MCF 10A (cell line): ENCODE measurements at regions not wholly inside any gene's neighbourhood (a gene's known extent, or its start where the extent isn't known, plus 50 kb on each side); places are given as distances from the start of the nearest gene placed in this dataset.

Experiments
- BruUV-seq: library from RNA; stranded (reverse); fragments of 400-500 nt; replicated peaks from 2 replicates; lab custom pipeline; 2021; lab: Mats Ljungman, UMichigan
- CTCF ChIA-PET: fragments of 300-600 bp; sonication (Branson Sonifier 250); formaldehyde crosslinking; extraction: SDS; loops from one replicate; lab custom pipeline; 2021; ENCODE audit warnings: antibody characterized with exemption, inconsistent platforms; lab: Yijun Ruan, JAX
- POLR2A ChIA-PET: fragments of 300-600, 350-650 bp; sonication (Branson Sonifier 250); formaldehyde crosslinking; extraction: SDS; loops from one replicate; lab custom pipeline; 2020; ENCODE audit warnings: antibody characterized with exemption, inconsistent platforms; lab: Yijun Ruan, JAX
- DNase-seq: peaks from one replicate; pipeline ENCODE4 v3.0.0-alpha.2; 2018; ENCODE audit not compliant: unreplicated experiment
- H3K27ac Mint-ChIP-seq: one replicate; pipeline ENCODE4 v1.8.0; 2022; ENCODE audit warnings: mild to moderate bottlenecking, low read depth, mixed read lengths; ENCODE audit not compliant: unreplicated experiment
- H3K27me3 Mint-ChIP-seq: one replicate; pipeline ENCODE4 v1.8.0; 2022; ENCODE audit warnings: mixed read lengths; ENCODE audit not compliant: insufficient read depth, unreplicated experiment
- H3K36me3 Mint-ChIP-seq: one replicate; pipeline ENCODE4 v1.8.0; 2022; ENCODE audit warnings: mild to moderate bottlenecking, moderate library complexity, mixed read lengths; ENCODE audit not compliant: insufficient read depth, unreplicated experiment
- H3K4me1 Mint-ChIP-seq: one replicate; pipeline ENCODE4 v1.8.0; 2022; ENCODE audit warnings: mixed read lengths; ENCODE audit not compliant: insufficient read depth, unreplicated experiment
- H3K4me3 Mint-ChIP-seq: one replicate; pipeline ENCODE4 v1.8.0; 2022; ENCODE audit warnings: mild to moderate bottlenecking, moderate library complexity, mixed read lengths; ENCODE audit not compliant: unreplicated experiment
- H3K9me3 Mint-ChIP-seq: one replicate; pipeline ENCODE4 v1.8.0; 2022; ENCODE audit warnings: mixed read lengths; ENCODE audit not compliant: unreplicated experiment
- CTCF ChIP-seq: fragments of 200-600 bp; IDR thresholded peaks from one replicate; pipeline ENCODE4 v1.8.0; 2022; ENCODE audit warnings: antibody characterized with exemption, mild to moderate bottlenecking; ENCODE audit not compliant: unreplicated experiment
- intact Hi-C: fragments of 100-400 bp; cut with micrococcal nuclease; formaldehyde crosslinking; loops from 2 replicates; pipeline ENCODE4 v1.14.1; 2022

GRCh38 chr13:48838193-48838973, 137.3 kb upstream of the FNDC3A start:
- H3K36me3 Mint-ChIP-seq, result no peaks in the 10 kb centered on the region
- peaks cover 9% of the 10 kb centered on the region for H3K4me1 Mint-ChIP-seq
- ChIA-PET CTCF (no interaction called here), POLR2A (no interaction called here)
- H3K27me3 Mint-ChIP-seq, result no peaks in the 10 kb centered on the region
- intact Hi-C loops, result no loop called here
- DNase-seq, result peak; percentile 28
- H3K27ac Mint-ChIP-seq, result no peak overlapping the region
- no peak overlapping the region for H3K4me3 Mint-ChIP-seq
- TF ChIP-seq CTCF, result no peak
- BruUV-seq, result no TSS peak
- H3K9me3 Mint-ChIP-seq, result no peaks in the 10 kb centered on the region

- no peak for DNase-seq
- Mint-ChIP-seq H3K4me1 (peaks cover 9% of the 10 kb centered on the region), H3K27ac (no peak overlapping the region), H3K36me3 (no peaks in the 10 kb centered on the region), H3K27me3 (no peaks in the 10 kb centered on the region), H3K4me3 (no peak overlapping the region), H3K9me3 (no peaks in the 10 kb centered on the region)
- intact Hi-C loops, result no loop called here
- CTCF ChIA-PET, result no interaction called here
- POLR2A ChIA-PET, result interaction anchor here (0.6 kb wide), 1 partner anchor 1503 kb away, joined by 3 read pairs; no protein-coding TSS in a partner anchor
- TF ChIP-seq CTCF, result no peak
- BruUV-seq, result no TSS peak
Measured at GRCh38 chr13:48839171-48839570, 136.5 kb upstream of the FNDC3A start.

GRCh38 chr13:48840366-48840765, 135.3 kb upstream of the FNDC3A start:
- CTCF ChIA-PET, result interaction anchor here (0.6 to 0.7 kb wide), 2 partner anchors 12 to 901 kb away, joined by 3 read pairs; no protein-coding TSS in a partner anchor
- TF ChIP-seq CTCF, result no peak
- H3K4me3 Mint-ChIP-seq, result no peak overlapping the region

GRCh38 chr13:48842316-48842715, 133.4 kb upstream of the FNDC3A start:
- ChIA-PET POLR2A (interaction anchor here (0.7 to 1.2 kb wide), 2 partner anchors 10 to 20 kb away, joined by 3 to 5 read pairs; no protein-coding TSS in a partner anchor), CTCF (interaction anchor here (0.6 to 1.2 kb wide), 4 partner anchors 19 to 458 kb away, joined by 3 to 5 read pairs (median 4); no protein-coding TSS in a partner anchor)
- no peaks in the 10 kb centered on the region for H3K36me3 Mint-ChIP-seq
- no peak overlapping the region for H3K27ac Mint-ChIP-seq
- no peak for TF ChIP-seq CTCF
- H3K27me3 Mint-ChIP-seq, result no peaks in the 10 kb centered on the region
- peaks cover 9% of the 10 kb centered on the region for H3K4me1 Mint-ChIP-seq
- no TSS peak for BruUV-seq
- DNase-seq, result no peak
- intact Hi-C loops, result no loop called here
- H3K9me3 Mint-ChIP-seq, result no peaks in the 10 kb centered on the region
- H3K4me3 Mint-ChIP-seq, result no peak overlapping the region

More at GRCh38 chr13:48840366-48840765, 135.3 kb upstream of the FNDC3A start:
- Mint-ChIP-seq H3K9me3 (no peaks in the 10 kb centered on the region), H3K27me3 (no peaks in the 10 kb centered on the region), H3K4me1 (peaks cover 9% of the 10 kb centered on the region), H3K27ac (no peak overlapping the region), H3K36me3 (no peaks in the 10 kb centered on the region)
- no peak for DNase-seq
- POLR2A ChIA-PET, result interaction anchor here (0.8 kb wide), 1 partner anchor 46 kb away, joined by 3 read pairs; no protein-coding TSS in a partner anchor
- intact Hi-C loops, result no loop called here
- BruUV-seq, result no TSS peak
